HUES48 (cell line): ENCODE measurements at regions not wholly inside any gene's neighbourhood (a gene's known extent, or its start where the extent isn't known, plus 50 kb on each side); places are given as distances from the start of the nearest gene placed in this dataset.

Source experiments
- H3K27ac ChIP-seq: one replicate; pipeline ENCODE4 v1.7.0; 2013; ENCODE audit warnings: low read depth, low read length, inconsistent platforms
- H3K27me3 ChIP-seq: 2 replicates; pipeline ENCODE4 v1.6.1; 2013; ENCODE audit warnings: mild to moderate bottlenecking, low read length; ENCODE audit not compliant: control insufficient read depth, insufficient read depth
- H3K36me3 ChIP-seq: 2 replicates; pipeline ENCODE4 v1.6.1; 2013; ENCODE audit warnings: low read length; ENCODE audit not compliant: control insufficient read depth, insufficient read depth
- H3K4me1 ChIP-seq: 2 replicates; pipeline ENCODE4 v1.6.1; 2013; ENCODE audit warnings: mild to moderate bottlenecking, low read length; ENCODE audit not compliant: control insufficient read depth, insufficient read depth
- H3K4me3 ChIP-seq: 2 replicates; pipeline ENCODE4 v1.5.1; 2013; ENCODE audit warnings: mild to moderate bottlenecking, low read depth, low read length
- H3K9ac ChIP-seq: 2 replicates; pipeline ENCODE4 v1.6.1; 2013; ENCODE audit warnings: mild to moderate bottlenecking, low read depth, low read length, moderate library complexity
- H3K9me3 ChIP-seq: 2 replicates; pipeline ENCODE4 v1.6.1; 2013; ENCODE audit warnings: low read length; ENCODE audit not compliant: control insufficient read depth, insufficient read depth

DNA sequence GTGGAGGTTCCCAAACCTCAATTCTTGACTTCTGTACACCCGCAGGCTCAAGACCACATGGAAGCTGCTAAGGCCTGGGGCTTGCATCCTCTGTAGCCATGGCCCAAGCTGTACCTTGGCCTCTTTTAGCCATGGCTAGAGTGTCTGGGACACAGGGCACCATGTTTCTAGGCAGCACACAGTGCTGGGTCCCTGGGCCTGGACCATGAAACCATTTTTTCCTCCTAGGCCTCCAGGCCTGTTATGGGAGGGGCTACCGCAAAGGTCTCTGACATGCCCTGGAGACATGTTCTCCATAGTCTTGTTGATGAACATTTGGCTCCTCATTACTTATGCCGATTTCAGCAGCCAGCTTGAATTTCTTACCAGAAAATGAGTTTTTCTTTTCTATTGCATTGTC, 701.4 kb downstream of the FGF9 start:
- Histone ChIP-seq H3K27me3 (no peaks in the 10 kb centered on the region), H3K9ac (no peak overlapping the region), H3K4me3 (no peak overlapping the region), H3K27ac (no peak overlapping the region), H3K9me3 (peaks cover 29% of the 10 kb centered on the region), H3K4me1 (peaks cover 23% of the 10 kb centered on the region), H3K36me3 (no peaks in the 10 kb centered on the region)

- H3K27me3 ChIP-seq, result no peaks in the 10 kb centered on the region
- H3K27ac ChIP-seq, result no peak overlapping the region
- peaks cover 3% of the 10 kb centered on the region; the same call in 1 of the 2 replicates for H3K4me1 ChIP-seq
- H3K9me3 ChIP-seq, result peaks cover 42% of the 10 kb centered on the region
- no peaks in the 10 kb centered on the region for H3K36me3 ChIP-seq
- no peak overlapping the region for H3K9ac ChIP-seq
- H3K4me3 ChIP-seq, result no peak overlapping the region
Measured at GRCh38 chr13:22375151-22375550, 704.3 kb downstream of the FGF9 start.

DNA sequence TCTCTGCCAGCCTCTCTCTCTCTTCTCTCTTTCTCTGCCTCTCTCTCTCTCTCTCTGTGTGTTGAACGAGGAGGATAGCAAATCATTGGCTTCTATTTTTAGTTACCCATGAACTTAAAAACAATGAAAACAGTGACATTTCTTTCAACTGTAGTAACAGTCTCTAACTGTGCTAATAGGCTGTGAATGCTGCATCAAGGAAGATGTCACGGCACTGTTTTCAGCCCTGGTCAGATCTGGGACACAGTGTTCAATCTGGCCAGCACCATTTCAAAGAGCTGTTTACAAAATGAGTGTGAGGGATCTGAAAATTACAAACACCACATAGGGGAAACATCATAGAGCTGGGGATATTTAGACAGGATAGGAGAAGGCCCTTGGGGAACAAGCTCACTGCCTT, 717.0 kb downstream of the FGF9 start:
- Histone ChIP-seq H3K9ac (no peak overlapping the region), H3K27me3 (no peaks in the 10 kb centered on the region), H3K4me1 (no peaks in the 10 kb centered on the region)

DNA sequence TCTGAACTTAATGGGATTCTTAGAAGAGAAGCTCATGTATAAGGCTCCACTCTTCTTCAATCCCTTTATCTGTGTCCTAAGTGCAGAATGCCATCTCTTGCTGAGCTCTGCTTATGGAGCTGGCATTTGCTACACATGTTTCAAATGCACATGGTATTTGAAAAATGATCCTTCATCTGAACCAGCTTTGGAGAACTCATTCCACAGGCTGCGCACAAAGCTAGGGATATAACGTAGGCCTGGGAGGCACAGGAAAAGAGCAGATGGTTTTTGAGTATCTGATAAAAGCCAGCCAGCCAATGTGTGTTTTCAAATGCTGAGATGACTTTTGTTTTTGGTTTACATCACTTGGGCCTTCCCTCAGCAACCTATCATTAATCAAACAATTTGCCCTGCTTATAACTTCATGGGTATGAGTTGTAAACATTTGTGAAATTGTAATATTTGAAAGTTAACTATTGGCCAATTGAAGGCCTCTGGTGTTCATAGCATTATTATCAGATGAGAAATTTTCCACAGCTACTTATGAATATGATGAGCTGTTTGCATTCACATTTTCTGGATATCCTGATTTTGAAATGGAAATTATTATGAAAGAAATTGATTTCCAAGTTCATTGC, 729.0 kb downstream of the FGF9 start:
- Histone ChIP-seq H3K9me3 (no peaks in the 10 kb centered on the region), H3K27me3 (no peaks in the 10 kb centered on the region), H3K4me3 (no peak overlapping the region), H3K27ac (no peak overlapping the region), H3K36me3 (no peaks in the 10 kb centered on the region), H3K4me1 (peaks cover 7% of the 10 kb centered on the region), H3K9ac (no peak overlapping the region)

More for the DNA sequence above, 717.0 kb downstream of the FGF9 start:
- no peaks in the 10 kb centered on the region for H3K36me3 ChIP-seq
- no peak overlapping the region for H3K27ac ChIP-seq
- no peaks in the 10 kb centered on the region for H3K9me3 ChIP-seq
- H3K4me3 ChIP-seq, result no peak overlapping the region

DNA sequence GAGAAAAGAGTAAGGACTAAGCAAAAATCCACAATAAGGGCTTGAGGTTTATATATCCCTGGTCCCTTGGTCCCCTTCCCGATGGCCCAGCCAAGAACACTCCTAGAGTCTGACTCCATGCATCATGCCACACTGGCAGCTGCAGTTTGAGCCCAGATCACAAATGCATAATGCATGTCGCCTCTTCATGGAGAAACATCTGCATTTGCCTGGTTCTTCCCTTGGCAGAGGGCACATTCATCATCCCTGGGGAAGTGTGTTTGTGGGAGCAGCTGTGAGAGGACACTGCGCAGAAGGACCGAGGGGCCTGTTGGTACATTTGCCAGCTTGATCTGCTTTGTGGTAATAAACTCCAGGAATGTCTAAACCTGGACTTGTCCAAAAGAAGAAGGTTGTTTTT, 731.8 kb downstream of the FGF9 start:
- H3K9me3 ChIP-seq, result no peaks in the 10 kb centered on the region
- H3K27ac ChIP-seq, result no peak overlapping the region
- H3K4me3 ChIP-seq, result no peak overlapping the region
- H3K27me3 ChIP-seq, result no peaks in the 10 kb centered on the region
- H3K36me3 ChIP-seq, result no peaks in the 10 kb centered on the region
- peaks cover 7% of the 10 kb centered on the region for H3K4me1 ChIP-seq
- H3K9ac ChIP-seq, result no peak overlapping the region

DNA sequence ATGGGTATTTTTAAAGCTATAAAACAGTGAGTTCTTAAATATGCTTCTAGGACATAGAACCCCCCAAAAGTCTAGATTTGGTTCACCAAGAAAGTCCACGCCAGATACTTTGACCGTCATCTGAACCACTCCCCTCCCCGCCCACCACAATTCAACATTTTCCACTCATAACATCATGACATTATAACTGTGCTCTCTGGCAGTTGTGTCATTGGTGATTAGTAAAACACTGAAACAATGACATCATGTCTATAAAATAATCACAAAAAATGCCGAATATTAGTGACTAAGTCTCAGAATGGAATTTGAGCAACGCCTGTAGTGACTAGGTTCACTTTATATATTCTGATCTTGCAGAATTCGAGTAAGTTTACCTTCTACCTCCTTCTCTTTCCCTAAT, 732.3 kb downstream of the FGF9 start:
- Histone ChIP-seq H3K36me3 (no peaks in the 10 kb centered on the region), H3K4me3 (no peak overlapping the region), H3K4me1 (peaks cover 7% of the 10 kb centered on the region), H3K27me3 (no peaks in the 10 kb centered on the region), H3K9ac (no peak overlapping the region), H3K27ac (no peak overlapping the region), H3K9me3 (no peaks in the 10 kb centered on the region)

GRCh38 chr13:22405891-22406290, 735.0 kb downstream of the FGF9 start:
- H3K27ac ChIP-seq, result no peak overlapping the region
- no peaks in the 10 kb centered on the region for H3K36me3 ChIP-seq
- H3K27me3 ChIP-seq, result no peaks in the 10 kb centered on the region
- no peak overlapping the region for H3K4me3 ChIP-seq
- H3K4me1 ChIP-seq, result peaks cover 7% of the 10 kb centered on the region
- peaks cover 4% of the 10 kb centered on the region; the same call in 1 of the 2 replicates for H3K9me3 ChIP-seq
- H3K9ac ChIP-seq, result no peak overlapping the region

- H3K36me3 ChIP-seq, result no peaks in the 10 kb centered on the region
- no peak overlapping the region for H3K4me3 ChIP-seq
- no peak overlapping the region for H3K27ac ChIP-seq
- no peaks in the 10 kb centered on the region for H3K27me3 ChIP-seq
- H3K9ac ChIP-seq, result no peak overlapping the region
- peaks cover 6% of the 10 kb centered on the region; the same call in 1 of the 2 replicates for H3K4me1 ChIP-seq
- peaks cover 17% of the 10 kb centered on the region for H3K9me3 ChIP-seq
Measured at GRCh38 chr13:22412452-22412851, 741.6 kb downstream of the FGF9 start.

DNA sequence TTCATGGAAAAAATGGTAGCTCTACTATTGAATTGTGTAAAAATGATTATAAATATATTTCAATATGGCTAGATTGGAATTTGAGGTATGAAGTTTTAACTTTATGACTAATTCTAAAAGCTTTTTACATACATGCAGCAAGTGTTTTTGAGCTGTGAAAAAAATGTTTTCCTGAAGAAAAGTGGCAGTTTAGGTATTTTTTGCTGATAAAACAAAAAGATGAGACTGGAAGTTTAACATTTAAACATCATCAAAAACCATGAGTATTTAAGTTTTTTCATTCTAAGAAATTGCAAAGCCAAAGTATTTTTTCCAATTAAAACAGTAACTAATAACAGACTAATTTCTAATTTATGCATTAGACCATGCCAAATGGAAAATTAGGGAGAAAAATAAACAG, 751.1 kb downstream of the FGF9 start:
- H3K9ac ChIP-seq, result no peak overlapping the region
- H3K36me3 ChIP-seq, result no peaks in the 10 kb centered on the region
- no peak overlapping the region for H3K27ac ChIP-seq

GRCh38 chr13:22422712-22423111, 751.8 kb downstream of the FGF9 start:
- Histone ChIP-seq H3K27ac (no peak overlapping the region), H3K9ac (no peak overlapping the region), H3K27me3 (no peaks in the 10 kb centered on the region), H3K4me3 (no peak overlapping the region), H3K9me3 (no peaks in the 10 kb centered on the region), H3K36me3 (no peaks in the 10 kb centered on the region), H3K4me1 (no peaks in the 10 kb centered on the region)

More for the DNA sequence above, 751.1 kb downstream of the FGF9 start:
- no peak overlapping the region for H3K4me3 ChIP-seq
- no peaks in the 10 kb centered on the region for H3K4me1 ChIP-seq
- H3K9me3 ChIP-seq, result no peaks in the 10 kb centered on the region
- H3K27me3 ChIP-seq, result no peaks in the 10 kb centered on the region

- Histone ChIP-seq H3K9ac (no peak overlapping the region), H3K27me3 (no peaks in the 10 kb centered on the region), H3K4me1 (no peaks in the 10 kb centered on the region), H3K4me3 (no peak overlapping the region), H3K36me3 (no peaks in the 10 kb centered on the region), H3K27ac (no peak overlapping the region), H3K9me3 (no peaks in the 10 kb centered on the region)
Measured at GRCh38 chr13:22423261-22423660, 752.4 kb downstream of the FGF9 start.
